HG03342 (cell line): ENCODE measurements at regions not wholly inside any gene's neighbourhood (a gene's known extent, or its start where the extent isn't known, plus 50 kb on each side); places are given as distances from the start of the nearest gene placed in this dataset.
"Not testable (repeated sequence)": the region's sequence is repeated elsewhere in the genome, so short reads cannot be mapped to it uniquely, and the experiment has no call there.

ENCODE experiments used
- ATAC-seq: cut with Tn5 transposase; IDR thresholded peaks from one replicate; pipeline ENCODE4 v1.9.1; 2021; ENCODE audit warnings: mild to moderate bottlenecking, moderate library complexity; ENCODE audit not compliant: unreplicated experiment

GRCh38 chr5:67610186-67610912 lies 413.8 kb upstream of the CD180 start:
- ATAC-seq: no peak

DNA sequence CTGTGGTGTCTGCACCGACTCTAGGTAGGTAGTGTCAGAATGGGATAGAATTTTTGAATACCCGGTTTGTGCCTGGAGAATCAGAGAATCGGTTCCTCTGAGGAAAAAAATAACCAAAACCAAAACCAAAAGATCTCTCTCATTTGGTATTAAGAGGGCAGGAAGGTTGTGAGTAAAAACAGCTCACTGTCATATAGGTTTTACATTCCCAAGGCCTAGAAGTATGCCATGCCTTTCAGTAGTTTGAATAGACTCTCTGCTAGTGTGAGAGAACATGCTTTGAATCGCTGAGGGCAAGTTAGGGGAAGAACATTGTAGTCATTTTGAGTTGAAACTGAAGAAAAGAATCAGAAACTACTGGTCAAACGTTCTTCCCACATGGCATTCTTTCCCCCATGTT lies 411.4 kb upstream of the CD180 start:
- ATAC-seq: no peak

GRCh38 chr5:67606586-67606947 lies 410.0 kb upstream of the CD180 start:
- ATAC-seq: no peak

DNA sequence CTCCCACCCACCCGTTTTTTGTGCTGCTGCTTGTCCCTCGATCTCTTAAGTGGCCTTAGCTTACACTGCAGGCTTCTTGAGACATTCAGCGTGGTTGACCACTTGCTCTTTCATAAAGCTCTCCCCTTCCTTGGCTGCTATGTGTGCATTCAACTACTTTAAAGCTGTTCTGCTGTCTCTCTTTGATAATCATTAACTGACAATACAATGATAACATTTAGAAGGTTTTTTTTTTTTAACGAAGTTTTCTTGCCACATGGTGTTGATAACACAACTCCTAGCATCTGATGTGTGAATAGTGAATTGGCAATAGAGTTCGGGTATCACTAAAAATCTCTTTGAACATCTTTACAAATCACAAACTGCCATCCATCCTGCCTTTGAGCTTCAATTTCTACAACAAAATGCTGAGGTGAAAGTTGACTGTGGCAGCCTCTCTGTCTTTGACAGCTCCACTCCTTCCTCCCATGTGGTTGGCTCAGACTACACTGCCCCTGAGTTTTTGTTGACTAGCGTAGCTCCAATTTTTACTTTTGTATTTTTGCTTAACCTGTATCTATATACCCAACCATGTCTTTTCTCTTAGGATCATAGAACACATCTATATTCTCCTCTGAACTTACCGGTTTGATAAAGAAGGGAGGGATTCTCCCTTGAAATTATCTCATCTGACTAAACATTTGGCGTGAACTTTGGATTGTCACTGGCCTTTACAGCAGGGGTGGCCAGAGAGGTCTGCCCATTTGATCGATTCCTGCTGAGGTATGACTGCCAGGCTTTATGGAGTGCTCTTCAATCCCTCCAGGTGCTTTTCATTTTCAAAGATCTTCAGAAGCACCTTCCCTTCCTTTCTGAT lies 409.4 kb upstream of the CD180 start:
- ATAC-seq: no peak

DNA sequence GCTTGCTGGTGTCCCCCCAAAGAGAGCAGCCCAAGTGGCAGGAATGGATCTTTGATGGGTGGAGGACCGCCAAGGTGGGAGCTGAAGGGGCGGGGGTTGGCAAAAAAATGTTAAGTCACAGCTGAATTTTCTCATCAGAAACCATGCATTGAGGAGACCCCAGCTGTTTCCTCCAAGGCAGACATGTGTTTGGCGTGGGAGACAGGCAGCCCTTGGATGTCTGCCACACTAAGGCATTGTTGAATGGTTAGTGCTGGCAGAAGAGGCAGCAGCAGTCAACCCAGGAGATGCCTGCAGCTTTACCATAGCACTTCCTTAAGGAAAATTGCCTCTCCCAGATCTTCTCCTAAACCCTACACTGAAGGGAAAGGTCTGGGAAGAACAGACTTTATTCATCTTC lies 394.9 kb upstream of the CD180 start:
- no peak for ATAC-seq

DNA sequence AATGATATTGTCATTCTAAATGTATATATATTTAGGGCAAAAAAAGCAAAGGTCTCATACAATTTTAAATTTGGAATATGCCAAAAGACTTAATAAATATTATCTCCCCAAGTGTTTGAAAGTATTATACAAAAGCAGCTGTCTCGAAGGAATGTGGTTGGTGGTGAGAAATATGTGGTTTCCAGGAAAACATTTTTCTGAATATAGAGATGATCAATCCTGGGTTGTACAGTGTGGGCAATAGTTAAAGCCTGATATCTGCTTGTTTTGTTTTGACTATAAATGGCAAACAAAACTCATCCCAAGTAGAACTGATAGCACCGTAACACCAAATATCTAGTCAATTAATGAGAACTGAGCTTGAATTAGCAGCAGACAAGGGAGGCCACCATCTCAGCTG lies 391.8 kb upstream of the CD180 start:
- no peak for ATAC-seq

GRCh38 chr5:67581203-67581602 lies 384.6 kb upstream of the CD180 start:
- ATAC-seq: no peak

DNA sequence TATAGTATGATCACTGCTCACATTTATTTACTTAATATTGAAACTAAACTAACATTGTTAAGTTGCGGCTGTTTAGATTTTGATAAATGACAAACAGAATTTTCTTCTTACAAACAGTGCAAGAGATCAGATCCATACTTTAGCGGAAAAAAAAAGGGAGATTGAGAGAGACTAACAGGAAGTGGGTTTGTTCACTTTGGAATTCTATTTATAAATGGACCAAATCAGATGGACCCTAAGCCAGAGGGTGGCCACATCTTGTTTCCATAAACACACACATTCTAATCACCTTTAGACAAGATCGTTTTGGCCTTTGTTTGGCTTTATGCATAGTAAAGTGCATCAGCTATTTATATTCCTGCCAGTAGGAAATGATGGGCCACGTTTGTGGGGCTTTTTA lies 381.4 kb upstream of the CD180 start:
- no peak for ATAC-seq

DNA sequence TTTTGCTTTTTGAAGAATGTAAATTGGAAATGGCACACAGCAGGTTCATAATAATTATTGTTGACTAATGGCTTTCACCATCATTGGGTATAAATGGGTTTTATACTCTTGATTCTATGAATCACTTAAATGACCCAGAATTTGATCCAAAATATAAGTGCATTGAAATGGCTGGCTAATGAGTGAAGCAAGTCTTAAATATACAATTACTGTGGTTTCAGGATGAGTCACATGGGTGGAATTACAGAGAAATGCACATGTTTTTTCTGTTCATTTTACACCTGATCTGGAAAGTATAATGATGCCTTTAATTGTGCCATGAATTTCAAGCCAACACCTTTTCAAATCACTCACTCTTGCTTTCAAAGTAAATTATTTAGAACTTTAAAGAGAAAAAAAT lies 380.8 kb upstream of the CD180 start:
- no peak for ATAC-seq

DNA sequence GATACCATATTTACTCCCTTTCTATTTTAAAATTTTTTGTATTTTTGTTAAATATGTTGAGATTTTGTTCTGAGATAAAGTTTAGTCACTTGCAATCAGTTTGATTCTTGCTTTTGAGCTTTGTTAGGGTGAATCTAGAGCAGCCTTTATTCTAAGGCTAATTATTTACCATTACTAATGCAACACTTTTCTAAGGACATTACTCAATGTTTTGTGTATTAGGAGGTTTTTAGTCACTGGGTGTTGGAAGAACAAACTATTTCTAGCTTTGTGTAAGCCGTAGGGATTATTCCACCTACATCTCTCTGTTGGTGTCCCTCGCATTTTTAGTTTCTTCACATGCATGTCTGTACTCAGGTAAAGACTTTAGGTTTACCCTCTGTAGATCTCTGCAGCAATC lies 379.5 kb upstream of the CD180 start:
- no peak for ATAC-seq

DNA sequence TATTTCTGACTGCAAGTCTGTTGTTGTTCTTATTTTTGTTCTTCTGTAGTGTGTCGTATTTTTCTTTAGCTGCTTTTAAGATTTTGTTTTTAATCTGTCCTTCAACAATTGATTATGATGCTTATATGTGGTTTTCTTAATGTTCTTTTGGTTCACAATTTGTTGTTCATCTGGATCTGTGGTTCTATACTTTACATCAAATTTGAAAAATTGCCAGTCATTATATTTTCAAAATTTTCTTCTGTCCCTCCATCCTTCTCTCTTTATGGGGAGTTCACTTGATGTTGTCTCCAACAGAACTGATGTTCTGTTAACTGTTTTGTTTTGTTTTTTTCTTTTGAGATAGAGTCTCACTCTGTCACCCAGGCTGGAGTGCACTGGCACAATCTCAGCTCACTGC lies 378.5 kb upstream of the CD180 start:
- no peak for ATAC-seq

- ATAC-seq: no peak
Observed at GRCh38 chr5:67561151-67561932, 364.7 kb upstream of the CD180 start.

DNA sequence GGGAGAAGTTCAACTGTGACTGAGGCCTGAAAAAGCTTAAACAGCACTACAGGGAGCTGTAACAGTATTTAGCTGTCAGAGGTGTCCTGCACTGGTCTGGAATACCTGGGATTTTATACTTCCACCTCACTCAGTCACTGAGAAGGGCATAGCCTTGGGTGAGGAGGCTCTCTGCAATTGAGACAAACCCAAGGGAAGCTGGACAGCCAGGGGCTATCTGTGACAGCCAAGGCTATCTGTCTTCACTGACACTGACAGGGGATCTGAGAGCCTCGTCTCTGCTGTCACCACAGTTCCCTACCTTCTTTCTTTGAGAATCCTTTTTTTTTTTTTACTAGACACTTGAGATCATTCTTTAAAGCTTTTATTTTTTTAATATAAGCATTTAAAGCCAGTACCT lies 356.2 kb upstream of the CD180 start:
- no peak for ATAC-seq

- ATAC-seq: no peak
Observed at GRCh38 chr5:67549947-67550346, 353.3 kb upstream of the CD180 start.

- ATAC-seq: no peak
Observed at GRCh38 chr5:67549296-67549618, 352.7 kb upstream of the CD180 start.

GRCh38 chr5:67548520-67549295 lies 352.1 kb upstream of the CD180 start:
- ATAC-seq: no peak

- ATAC-seq: no peak
Observed at GRCh38 chr5:67547682-67548081, 351.1 kb upstream of the CD180 start.

GRCh38 chr5:67544942-67545341 lies 348.3 kb upstream of the CD180 start:
- ATAC-seq: not testable (repeated sequence)

DNA sequence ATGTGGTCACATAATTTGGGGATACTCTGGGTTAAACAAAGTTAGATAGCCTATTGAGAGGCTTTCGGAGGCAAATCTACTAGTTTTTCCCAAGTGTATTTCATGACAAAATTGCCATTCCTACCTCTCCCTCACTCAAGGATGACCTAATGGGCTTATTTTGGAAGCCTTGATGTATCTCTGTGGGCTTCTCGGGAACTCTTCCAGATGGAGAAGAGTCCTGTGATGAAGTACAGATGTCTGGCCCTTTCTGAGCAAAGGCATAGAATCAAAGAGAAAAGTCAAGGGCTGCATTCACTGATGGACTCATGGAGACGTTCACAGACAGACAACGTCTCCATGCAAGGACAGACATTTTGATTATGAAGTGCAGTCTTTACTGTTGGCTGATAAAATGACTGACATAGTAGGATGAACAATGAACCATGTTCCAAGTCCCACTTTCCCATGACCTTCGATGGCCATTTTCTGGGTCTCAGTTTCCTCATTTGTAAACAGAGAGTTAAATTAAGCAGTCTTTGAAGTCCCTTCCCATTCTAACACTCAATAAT lies 347.2 kb upstream of the CD180 start:
- no peak for ATAC-seq

- no peak for ATAC-seq
Observed at GRCh38 chr5:67542479-67542878, 345.9 kb upstream of the CD180 start.

GRCh38 chr5:67541875-67542274 lies 345.3 kb upstream of the CD180 start:
- ATAC-seq: no peak
